ENCODE measurements at regions not wholly inside any gene's neighbourhood (a gene's known extent, or its start where the extent isn't known, plus 50 kb on each side); places are given as distances from the start of the nearest gene placed in this dataset.

DNA sequence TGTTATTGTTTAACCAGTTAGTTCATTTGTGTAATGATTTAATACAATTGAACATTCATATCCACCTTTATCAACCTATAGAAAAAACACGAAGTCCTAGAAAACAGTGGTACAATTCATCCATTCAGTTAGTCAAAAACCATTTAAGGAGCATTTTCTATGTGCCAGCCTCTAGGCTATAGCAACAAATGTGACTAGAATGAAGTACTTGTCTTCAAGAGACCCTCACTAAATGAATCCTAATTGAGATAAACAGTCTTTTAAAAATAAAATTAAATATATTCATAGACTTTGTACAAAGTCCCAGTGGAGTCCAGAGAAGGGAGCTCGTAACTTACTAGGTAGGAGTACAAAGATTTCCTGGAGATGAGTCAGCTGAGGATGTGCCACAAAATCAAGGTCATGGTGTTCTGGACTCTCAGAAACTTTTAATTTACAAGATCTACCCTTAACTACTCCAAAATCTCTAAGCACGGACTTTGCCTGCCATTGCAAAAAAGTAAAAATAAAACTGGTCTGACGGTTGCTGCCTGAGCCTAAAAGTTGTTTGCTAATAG, 430.7 kb upstream of the DCN start:
- TF ChIP-seq, protein P1, sequence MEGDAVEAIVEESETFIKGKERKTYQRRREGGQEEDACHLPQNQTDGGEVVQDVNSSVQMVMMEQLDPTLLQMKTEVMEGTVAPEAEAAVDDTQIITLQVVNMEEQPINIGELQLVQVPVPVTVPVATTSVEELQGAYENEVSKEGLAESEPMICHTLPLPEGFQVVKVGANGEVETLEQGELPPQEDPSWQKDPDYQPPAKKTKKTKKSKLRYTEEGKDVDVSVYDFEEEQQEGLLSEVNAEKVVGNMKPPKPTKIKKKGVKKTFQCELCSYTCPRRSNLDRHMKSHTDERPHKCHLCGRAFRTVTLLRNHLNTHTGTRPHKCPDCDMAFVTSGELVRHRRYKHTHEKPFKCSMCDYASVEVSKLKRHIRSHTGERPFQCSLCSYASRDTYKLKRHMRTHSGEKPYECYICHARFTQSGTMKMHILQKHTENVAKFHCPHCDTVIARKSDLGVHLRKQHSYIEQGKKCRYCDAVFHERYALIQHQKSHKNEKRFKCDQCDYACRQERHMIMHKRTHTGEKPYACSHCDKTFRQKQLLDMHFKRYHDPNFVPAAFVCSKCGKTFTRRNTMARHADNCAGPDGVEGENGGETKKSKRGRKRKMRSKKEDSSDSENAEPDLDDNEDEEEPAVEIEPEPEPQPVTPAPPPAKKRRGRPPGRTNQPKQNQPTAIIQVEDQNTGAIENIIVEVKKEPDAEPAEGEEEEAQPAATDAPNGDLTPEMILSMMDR (conservative IDR thresholded peaks at IDR 0.05; ENCODE audit: low read depth, low read length): no peak
- TF ChIP-seq EZH2 (IDR thresholded peaks at IDR 0.05; ENCODE audit: borderline replicate concordance, low read depth, low read length, poor library complexity, severe bottlenecking): no peak

Data from A673 (cell line).